PC-3 (cell line): ENCODE measurements at regions not wholly inside any gene's neighbourhood (a gene's known extent, or its start where the extent isn't known, plus 50 kb on each side); places are given as distances from the start of the nearest gene placed in this dataset.
A peak's percentile ranks its signal among the peaks of the same experiment; 100 is the strongest.

Experiments used
- ATAC-seq: fragments of 200-7000 bp; cut with Tn5 transposase; 2 replicates; pipeline ENCODE4 v1.9.1; 2020; ENCODE audit warnings: mild to moderate bottlenecking, moderate library complexity
- BruUV-seq: library from RNA; stranded (reverse); fragments of 400-500 nt; replicated peaks from 2 replicates; lab custom pipeline; 2021; lab: Mats Ljungman, UMichigan
- CTCF ChIA-PET: fragments of 300-600 bp; sonication (Branson Sonifier 250); formaldehyde crosslinking; loops from one replicate; lab custom pipeline; 2022; ENCODE audit warnings: antibody characterized with exemption; lab: Charles Lee
- POLR2A ChIA-PET: fragments of 300-600 bp; sonication (Branson Sonifier 250); formaldehyde crosslinking; loops from one replicate; lab custom pipeline; 2022; ENCODE audit warnings: antibody characterized with exemption; ENCODE audit not compliant: unreplicated experiment; lab: Charles Lee
- DNase-seq: peaks from one replicate; pipeline ENCODE4 v3.0.0-alpha.2; 2015
- H2AFZ ChIP-seq: fragments of 300-600 bp; sonication (generic); 2 replicates; pipeline ENCODE4 v1.6.0; 2016; ENCODE audit warnings: antibody characterized with exemption, low read length
- H3F3A ChIP-seq: fragments of 300-600 bp; sonication (generic); one replicate; pipeline ENCODE4 v1.6.0; 2017; ENCODE audit warnings: antibody characterized with exemption, low read length, control low read depth, mild to moderate bottlenecking; ENCODE audit not compliant: unreplicated experiment
- H3K27ac ChIP-seq: fragments of 300-600 bp; sonication (generic); 2 replicates; pipeline ENCODE4 v1.5.1; 2016; ENCODE audit warnings: mild to moderate bottlenecking, low read length
- H3K27me3 ChIP-seq: fragments of 300-600 bp; sonication (generic); 2 replicates; pipeline ENCODE4 v1.6.1; 2016; ENCODE audit warnings: low read length, mixed read lengths
- H3K36me3 ChIP-seq: fragments of 300-600 bp; sonication (generic); 2 replicates; pipeline ENCODE4 v1.6.1; 2016; ENCODE audit warnings: low read depth, mixed run types, low read length, mixed read lengths
- H3K4me1 ChIP-seq: fragments of 300-600 bp; sonication (generic); 2 replicates; pipeline ENCODE4 v1.5.1; 2016; ENCODE audit warnings: low read length; ENCODE audit not compliant: insufficient read depth
- H3K4me2 ChIP-seq: fragments of 300-600 bp; sonication (generic); 2 replicates; pipeline ENCODE4 v1.6.0; 2016; ENCODE audit warnings: low read length
- H3K4me3 ChIP-seq: fragments of 300-600 bp; sonication (generic); 2 replicates; pipeline ENCODE4 v1.5.1; 2016; ENCODE audit warnings: mild to moderate bottlenecking, low read length, mixed read lengths
- H3K79me2 ChIP-seq: fragments of 300-600 bp; sonication (generic); 2 replicates; pipeline ENCODE4 v1.6.1; 2017; ENCODE audit warnings: low read length, mixed read lengths
- H3K9ac ChIP-seq: fragments of 300-600 bp; sonication (generic); 2 replicates; pipeline ENCODE4 v1.6.0; 2016; ENCODE audit warnings: mild to moderate bottlenecking, low read length
- H3K9me2 ChIP-seq: fragments of 300-600 bp; sonication (generic); replicated peaks from 2 replicates; pipeline ENCODE4 v1.6.1; 2016; ENCODE audit warnings: mixed run types, low read length, mixed read lengths
- H3K9me3 ChIP-seq: fragments of 300-600 bp; sonication (generic); 2 replicates; pipeline ENCODE4 v1.6.1; 2016; ENCODE audit warnings: low read length, mixed read lengths
- H4K20me1 ChIP-seq: fragments of 300-600 bp; sonication (generic); 2 replicates; pipeline ENCODE4 v1.6.1; 2016; ENCODE audit warnings: low read length, mixed read lengths
- CTCF ChIP-seq: fragments of 300-600 bp; sonication (generic); conservative IDR thresholded peaks from 2 replicates; pipeline ENCODE4 v1.5.1; 2017; ENCODE audit warnings: antibody characterized with exemption, low read depth, mild to moderate bottlenecking, low read length
- EZH2 ChIP-seq: fragments of 300-600 bp; sonication (generic); IDR thresholded peaks from one replicate; pipeline ENCODE4 v1.6.1; 2017; ENCODE audit warnings: antibody characterized with exemption, mild to moderate bottlenecking, low read length; ENCODE audit not compliant: unreplicated experiment
- EZH2phosphoT487 ChIP-seq: fragments of 300-600 bp; sonication (generic); IDR thresholded peaks from 2 replicates; pipeline ENCODE4 v1.6.1; 2018; ENCODE audit warnings: mild to moderate bottlenecking, antibody characterized with exemption, low read length, borderline replicate concordance
- intact Hi-C: fragments of 100-400 bp; cut with micrococcal nuclease; formaldehyde crosslinking; loops from 2 replicates; pipeline ENCODE4 v1.9.0; 2023

GRCh38 chr12:84643993-84644392 lies 268.6 kb downstream of the SLC6A15 start:
- H3K9me2 ChIP-seq, result no peaks in the 10 kb centered on the region
- H3K79me2 ChIP-seq, result no peaks in the 10 kb centered on the region
- H2AFZ ChIP-seq, result no peak overlapping the region
- no peak for TF ChIP-seq EZH2
- no peak for TF ChIP-seq CTCF
- no peak for TF ChIP-seq EZH2phosphoT487
- no TSS peak for BruUV-seq
- no peak overlapping the region for H3K4me2 ChIP-seq
- H3K4me3 ChIP-seq, result no peak overlapping the region
- ATAC-seq, result no peak
- intact Hi-C loops, result no loop called here
- H3K36me3 ChIP-seq, result no peaks in the 10 kb centered on the region
- H4K20me1 ChIP-seq, result no peaks in the 10 kb centered on the region
- ChIA-PET CTCF (no interaction called here), POLR2A (no interaction called here)
- no peak overlapping the region for H3K27ac ChIP-seq
- H3K9me3 ChIP-seq, result no peaks in the 10 kb centered on the region
- no peak for DNase-seq
- no peaks in the 10 kb centered on the region for H3F3A ChIP-seq
- H3K9ac ChIP-seq, result no peak overlapping the region
- H3K4me1 ChIP-seq, result no peaks in the 10 kb centered on the region
- no peaks in the 10 kb centered on the region for H3K27me3 ChIP-seq

- no peak overlapping the region for H3K4me2 ChIP-seq
- H3K4me3 ChIP-seq, result no peak overlapping the region
- no peaks in the 10 kb centered on the region for H3K4me1 ChIP-seq
- H3K27me3 ChIP-seq, result no peaks in the 10 kb centered on the region
- H3K9me3 ChIP-seq, result no peaks in the 10 kb centered on the region
- H3K9ac ChIP-seq, result no peak overlapping the region
- CTCF ChIA-PET, result no interaction called here
- intact Hi-C loops, result no loop called here
- no peak for ATAC-seq
- no peaks in the 10 kb centered on the region for H3K36me3 ChIP-seq
- H3K27ac ChIP-seq, result no peak overlapping the region
- no peaks in the 10 kb centered on the region for H4K20me1 ChIP-seq
- no peaks in the 10 kb centered on the region for H3K79me2 ChIP-seq
- 0 out of 2 replicates have a peak overlapping the region, but pooled peaks have one; percentile 3 for H2AFZ ChIP-seq
- H3K9me2 ChIP-seq, result no peaks in the 10 kb centered on the region
- BruUV-seq, result no TSS peak
- no peaks in the 10 kb centered on the region for H3F3A ChIP-seq
- TF ChIP-seq CTCF (no peak), EZH2 (no peak), EZH2phosphoT487 (no peak)
- POLR2A ChIA-PET, result no interaction called here
- DNase-seq, result no peak
Observed at GRCh38 chr12:84641940-84642545, 270.6 kb downstream of the SLC6A15 start.

GRCh38 chr12:84638811-84639368 lies 273.7 kb downstream of the SLC6A15 start:
- Histone ChIP-seq H3K79me2 (no peaks in the 10 kb centered on the region), H3K27ac (no peak overlapping the region), H3K9ac (no peak overlapping the region), H3K4me2 (no peak overlapping the region), H3K27me3 (no peaks in the 10 kb centered on the region), H3K4me3 (no peak overlapping the region), H2AFZ (no peak overlapping the region), H3K9me2 (no peaks in the 10 kb centered on the region), H3K9me3 (no peaks in the 10 kb centered on the region), H4K20me1 (no peaks in the 10 kb centered on the region), H3K4me1 (no peaks in the 10 kb centered on the region), H3K36me3 (no peaks in the 10 kb centered on the region), H3F3A (no peaks in the 10 kb centered on the region)
- ChIA-PET CTCF (no interaction called here), POLR2A (no interaction called here)
- DNase-seq (no peak), ATAC-seq (no peak)
- no TSS peak for BruUV-seq
- intact Hi-C loops, result no loop called here
- TF ChIP-seq EZH2phosphoT487 (no peak), EZH2 (no peak), CTCF (no peak)
